Activated CD4-positive, alpha-beta T cell treated with anti-CD3 and anti-CD28 coated beads, Interleukin-2, amount 50 U/mL, for 24 hours (primary cell): ENCODE measurements at regions not wholly inside any gene's neighbourhood (a gene's known extent, or its start where the extent isn't known, plus 50 kb on each side); places are given as distances from the start of the nearest gene placed in this dataset.

ENCODE experiments used
- DNase-seq, 2 donors: peaks; one replicate each; pipeline ENCODE4 v3.0.0-alpha.2; 2020; ENCODE audit warnings: low read depth in 1 of 2, low spot score in 1 of 2

DNA sequence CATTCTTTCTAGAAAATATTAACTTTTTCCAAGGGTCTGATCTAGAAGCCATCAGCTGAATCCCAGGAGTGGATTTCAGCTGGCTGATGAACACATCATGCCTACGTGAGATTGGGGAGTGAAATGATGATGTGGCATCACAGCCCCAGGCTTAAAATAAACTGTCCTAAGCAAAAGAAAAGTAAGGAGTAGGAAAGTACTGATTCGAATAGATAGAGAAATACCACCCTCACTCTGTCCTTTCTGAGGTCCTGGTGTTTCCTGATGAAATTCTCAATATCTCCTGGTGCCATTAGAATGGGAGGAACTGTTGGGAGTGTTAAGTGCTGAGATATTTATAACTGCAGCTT lies 376.8 kb upstream of the SEMA6D start:
- DNase-seq, result no peak

GRCh38 chr15:47349179-47349578 lies 368.1 kb upstream of the SEMA6D start:
- no peak for DNase-seq

- no peak for DNase-seq
These were observed 365.8 kb upstream of the SEMA6D start for GRCh38 chr15:47351501-47351900.

DNA sequence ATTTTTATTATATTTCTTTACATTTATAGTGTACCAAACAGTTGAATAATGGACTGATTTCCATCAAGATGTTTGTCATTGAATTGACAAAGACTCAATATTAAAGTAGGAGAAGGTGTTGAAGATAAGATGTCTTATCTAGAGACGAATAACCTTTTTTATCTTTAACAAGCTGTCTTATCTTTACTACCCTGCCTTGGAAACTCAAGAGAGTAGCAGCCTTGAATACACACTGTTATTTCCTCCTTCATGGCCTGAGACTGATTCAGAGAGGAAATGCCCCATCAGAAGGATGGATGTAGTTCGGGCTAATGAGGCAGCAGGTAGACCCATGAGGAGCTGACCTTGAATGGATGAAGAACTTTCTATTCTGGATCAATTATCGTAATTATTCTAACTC lies 365.1 kb upstream of the SEMA6D start:
- no peak for DNase-seq

DNA sequence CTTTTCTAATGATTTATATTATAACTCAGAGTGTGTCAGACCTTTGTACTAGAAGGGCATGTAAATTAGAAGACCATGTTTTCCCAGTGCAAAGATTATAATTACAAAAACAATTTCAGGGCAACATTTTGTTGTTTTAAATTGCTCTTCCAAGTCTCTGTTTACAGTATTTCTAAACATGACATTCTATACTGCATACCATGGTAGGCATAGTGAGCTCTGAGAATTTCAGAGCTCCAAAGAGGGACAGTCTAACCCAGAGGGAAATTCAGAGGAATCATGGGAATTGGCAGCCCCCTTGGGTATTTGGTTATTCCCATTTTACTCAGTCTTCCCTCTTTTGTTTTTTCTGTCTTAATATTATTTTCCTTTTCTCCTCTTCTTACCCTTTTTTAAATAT lies 361.5 kb upstream of the SEMA6D start:
- no peak for DNase-seq

GRCh38 chr15:47356297-47356696 lies 361.0 kb upstream of the SEMA6D start:
- DNase-seq, result no peak

GRCh38 chr15:47358876-47359275 lies 358.4 kb upstream of the SEMA6D start:
- no peak for DNase-seq

- no peak for DNase-seq
These were observed 357.0 kb upstream of the SEMA6D start for GRCh38 chr15:47360305-47360704.

- no peak for DNase-seq
These were observed 355.0 kb upstream of the SEMA6D start for GRCh38 chr15:47362118-47362905.

DNA sequence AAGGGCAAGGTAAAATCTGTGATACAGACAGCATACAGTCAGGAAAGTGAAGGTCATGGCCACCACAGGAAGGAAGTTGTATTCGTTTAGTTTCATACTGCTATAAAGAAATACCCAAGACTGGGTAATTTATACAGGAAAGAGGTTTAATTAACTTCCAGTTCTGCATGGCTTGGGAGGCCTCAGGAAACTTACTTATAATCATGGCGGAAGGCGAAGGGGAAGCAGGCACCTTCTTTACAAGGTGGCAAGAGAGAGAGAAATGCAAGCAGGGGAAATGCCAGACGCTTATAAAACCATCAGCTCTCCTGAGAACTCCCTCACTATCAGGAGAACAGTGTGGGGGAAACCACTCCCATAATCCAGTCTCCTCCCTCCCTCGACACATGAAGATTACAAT lies 353.7 kb upstream of the SEMA6D start:
- DNase-seq, result no peak

DNA sequence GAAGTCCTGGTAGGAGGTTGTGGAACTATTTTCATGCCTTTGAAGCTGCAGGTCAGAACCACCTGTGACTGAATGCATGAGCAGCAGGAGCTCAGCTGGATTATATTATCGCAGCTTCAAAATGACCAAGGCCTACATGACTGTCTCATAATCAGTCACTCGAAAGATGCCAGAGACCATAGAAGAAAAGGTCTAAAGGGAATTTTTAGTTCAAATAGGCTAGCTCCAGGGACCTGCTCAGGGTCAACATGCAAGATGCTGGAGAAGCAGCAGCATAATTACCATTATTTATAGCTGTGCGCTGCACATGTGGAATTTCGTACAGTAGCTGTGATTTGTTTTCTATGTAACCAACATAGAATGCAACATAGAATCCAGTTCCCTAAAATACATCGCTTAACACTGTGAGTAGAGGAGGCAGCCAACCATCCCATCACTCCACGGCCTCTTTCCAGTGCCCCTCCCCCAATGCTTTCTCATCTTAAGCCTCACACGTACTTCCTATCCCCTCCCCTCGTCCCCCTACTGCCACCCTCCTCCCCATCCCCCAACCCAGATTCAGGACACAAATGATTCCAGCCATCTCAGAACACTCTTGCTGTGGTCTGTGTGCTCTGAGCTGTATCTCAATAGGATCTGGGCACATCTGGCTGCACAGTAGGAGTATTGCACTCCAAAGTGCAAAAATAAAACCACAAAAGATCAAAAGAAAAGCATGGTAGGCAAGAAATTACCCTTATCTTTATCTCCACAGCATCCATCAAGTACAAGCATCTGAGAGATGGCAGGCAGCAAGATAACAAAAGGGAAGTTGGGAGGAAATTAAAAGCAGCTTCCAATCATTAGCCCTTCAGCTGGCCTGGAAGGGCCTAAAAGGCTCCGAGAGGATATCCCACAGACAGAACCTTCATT lies 352.8 kb upstream of the SEMA6D start:
- DNase-seq, result no peak

DNA sequence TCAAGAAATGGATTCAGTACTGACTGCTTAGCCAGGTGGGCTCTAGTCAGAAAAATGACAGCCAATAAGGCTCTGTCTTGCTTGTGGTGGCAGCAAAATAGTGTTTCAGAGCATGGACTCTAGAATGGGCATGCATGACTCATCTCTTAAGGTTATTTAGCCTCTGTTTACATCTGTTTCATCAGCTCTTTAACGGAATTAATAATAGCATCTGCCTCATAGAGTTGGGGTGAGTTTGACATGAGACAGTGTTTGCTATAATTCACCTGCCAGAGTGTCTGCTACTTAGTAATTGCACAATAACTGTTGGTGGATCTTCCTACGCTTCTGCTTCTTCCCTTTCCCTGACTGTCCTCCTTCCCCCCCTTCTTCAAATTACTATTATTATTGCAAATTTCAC lies 350.4 kb upstream of the SEMA6D start:
- no peak for DNase-seq

GRCh38 chr15:47367726-47368390 lies 349.4 kb upstream of the SEMA6D start:
- DNase-seq, result no peak

GRCh38 chr15:47371939-47372338 lies 345.4 kb upstream of the SEMA6D start:
- DNase-seq, result no peak

DNA sequence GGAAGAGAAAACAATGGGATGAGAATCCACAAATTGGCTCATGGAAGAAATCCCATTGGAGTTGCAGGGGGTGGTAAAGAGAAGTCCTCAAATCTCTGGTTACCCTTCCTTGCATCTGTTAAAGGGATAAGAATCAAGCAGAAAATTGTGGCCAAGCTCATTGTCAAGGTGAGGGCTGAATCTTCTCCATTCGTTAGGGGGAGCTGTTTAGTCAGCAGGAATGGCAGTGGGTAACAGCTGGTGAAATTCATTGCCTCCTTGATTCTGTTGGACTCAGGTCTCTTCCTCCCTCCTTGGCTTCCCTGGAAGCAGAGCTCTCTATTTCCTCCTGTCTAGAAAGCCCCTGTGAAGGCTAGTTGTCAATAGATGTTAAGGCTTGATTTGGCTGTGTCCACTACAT lies 343.1 kb upstream of the SEMA6D start:
- DNase-seq, result no peak

- no peak for DNase-seq
These were observed 341.1 kb upstream of the SEMA6D start for GRCh38 chr15:47376190-47376589.

DNA sequence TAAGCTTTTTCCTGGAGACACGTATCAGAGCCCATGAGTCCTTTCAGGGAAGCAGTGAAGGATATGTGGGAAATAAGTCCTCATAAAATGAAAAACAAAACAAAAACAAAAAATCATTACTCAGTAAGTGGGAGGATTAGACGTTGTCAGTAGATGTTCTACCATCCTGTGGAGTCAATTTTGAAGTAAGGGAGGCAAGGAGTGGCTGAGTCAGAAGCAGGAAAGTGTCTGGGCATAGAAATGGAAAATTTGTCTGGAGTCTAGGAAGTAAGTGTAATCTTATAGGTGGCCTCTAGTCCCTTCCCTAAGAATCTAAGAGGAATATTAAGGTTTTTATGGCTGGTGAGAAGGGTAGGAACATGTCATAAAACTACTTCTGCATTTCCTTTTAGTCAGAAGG lies 339.8 kb upstream of the SEMA6D start:
- DNase-seq, result no peak

DNA sequence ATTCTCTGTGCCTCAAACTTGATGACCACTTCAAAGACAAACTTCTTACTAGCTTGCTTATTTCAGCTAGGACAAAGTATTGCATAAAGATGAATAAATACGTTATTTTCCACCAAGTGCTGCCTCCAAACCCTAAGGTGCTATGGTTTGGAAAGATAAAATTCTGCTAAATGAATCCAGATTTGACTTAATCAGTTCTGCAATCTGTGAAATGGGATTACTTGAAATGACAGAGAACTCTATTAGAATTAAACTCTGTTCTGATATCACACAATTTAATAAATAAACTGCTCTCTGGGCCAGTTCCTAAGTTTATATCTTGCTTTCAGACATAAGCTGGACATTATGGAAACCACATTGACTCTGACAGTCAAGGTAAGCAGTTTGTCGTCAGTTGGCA lies 338.8 kb upstream of the SEMA6D start:
- DNase-seq, result no peak

GRCh38 chr15:47383102-47383501 lies 334.2 kb upstream of the SEMA6D start:
- no peak for DNase-seq

- DNase-seq, result no peak
These were observed 333.5 kb upstream of the SEMA6D start for GRCh38 chr15:47383801-47384200.

GRCh38 chr15:47384341-47384740 lies 333.0 kb upstream of the SEMA6D start:
- DNase-seq, result no peak

GRCh38 chr15:47384776-47385175 lies 332.5 kb upstream of the SEMA6D start:
- DNase-seq, result no peak
